RWPE2 (cell line): ENCODE measurements at regions not wholly inside any gene's neighbourhood (a gene's known extent, or its start where the extent isn't known, plus 50 kb on each side); places are given as distances from the start of the nearest gene placed in this dataset.

ENCODE experiments used
- ATAC-seq: fragments of 200-7000 bp; cut with Tn5 transposase; 3 replicates; pipeline ENCODE4 v1.9.1; 2021; ENCODE audit warnings: low read depth
- DNase-seq: peaks from one replicate; pipeline ENCODE4 v3.0.0-alpha.2; 2020; ENCODE audit warnings: low spot score
- H3K27ac ChIP-seq: fragments of 450-650 bp; 2 replicates; pipeline ENCODE4 v1.5.1; 2017; ENCODE audit warnings: mild to moderate bottlenecking; ENCODE audit not compliant: poor library complexity, severe bottlenecking
- H3K27me3 ChIP-seq: fragments of 250-450 bp; sonication (Bioruptor Pico); 2 replicates; pipeline ENCODE4 v1.5.1; 2021; ENCODE audit warnings: mild to moderate bottlenecking, moderate library complexity; ENCODE audit not compliant: insufficient read depth, poor library complexity, severe bottlenecking
- H3K36me3 ChIP-seq: fragments of 250-450 bp; sonication (Bioruptor Pico); 2 replicates; pipeline ENCODE4 v1.5.1; 2020; ENCODE audit warnings: low read depth, mild to moderate bottlenecking, moderate library complexity
- H3K4me1 ChIP-seq: fragments of 250-450 bp; sonication (Bioruptor Pico); 2 replicates; pipeline ENCODE4 v1.5.1; 2021; ENCODE audit warnings: mild to moderate bottlenecking, moderate library complexity; ENCODE audit not compliant: insufficient read depth, poor library complexity, severe bottlenecking
- H3K4me3 ChIP-seq: fragments of 250-450 bp; sonication (Bioruptor Pico); 2 replicates; pipeline ENCODE4 v1.5.1; 2021; ENCODE audit warnings: mild to moderate bottlenecking, moderate library complexity; ENCODE audit not compliant: severe bottlenecking
- H3K9me3 ChIP-seq: fragments of 250-450 bp; sonication (Bioruptor Pico); 2 replicates; pipeline ENCODE4 v1.5.1; 2021; ENCODE audit warnings: mild to moderate bottlenecking, moderate library complexity; ENCODE audit not compliant: severe bottlenecking
- CTCF ChIP-seq: fragments of 450-650 bp; IDR thresholded peaks from one replicate; pipeline ENCODE4 v1.5.1; 2017; ENCODE audit warnings: mild to moderate bottlenecking, moderate library complexity; ENCODE audit not compliant: poor library complexity, severe bottlenecking

GRCh38 chr2:23312996-23313606, 71.9 kb upstream of the KLHL29 start:
- peak; percentile 25 for TF ChIP-seq CTCF

GRCh38 chr2:23314687-23315086, 70.3 kb upstream of the KLHL29 start:
- no peak for TF ChIP-seq CTCF
- Histone ChIP-seq H3K27ac (no peak overlapping the region), H3K4me3 (no peak overlapping the region), H3K36me3 (no peaks in the 10 kb centered on the region), H3K9me3 (no peaks in the 10 kb centered on the region), H3K4me1 (no peaks in the 10 kb centered on the region), H3K27me3 (no peaks in the 10 kb centered on the region)
- DNase-seq (no peak), ATAC-seq (no peak)

More at GRCh38 chr2:23312996-23313606, 71.9 kb upstream of the KLHL29 start:
- no peak for ATAC-seq
- Histone ChIP-seq H3K9me3 (no peaks in the 10 kb centered on the region), H3K4me1 (no peaks in the 10 kb centered on the region), H3K27me3 (no peaks in the 10 kb centered on the region), H3K4me3 (no peak overlapping the region), H3K36me3 (no peaks in the 10 kb centered on the region), H3K27ac (no peak overlapping the region)
- no peak for DNase-seq

GRCh38 chr2:23320058-23320457, 64.9 kb upstream of the KLHL29 start:
- H3K4me1 ChIP-seq: no peaks in the 10 kb centered on the region
- no peak for TF ChIP-seq CTCF
- ATAC-seq: no peak
- H3K4me3 ChIP-seq: no peak overlapping the region
- H3K9me3 ChIP-seq: no peaks in the 10 kb centered on the region
- no peak for DNase-seq
- no peaks in the 10 kb centered on the region for H3K27me3 ChIP-seq
- H3K36me3 ChIP-seq: no peaks in the 10 kb centered on the region
- no peak overlapping the region for H3K27ac ChIP-seq

- H3K4me1 ChIP-seq: no peaks in the 10 kb centered on the region
- TF ChIP-seq CTCF: no peak
- no peak for ATAC-seq
- H3K27me3 ChIP-seq: no peaks in the 10 kb centered on the region
- H3K4me3 ChIP-seq: no peak overlapping the region
- no peaks in the 10 kb centered on the region for H3K36me3 ChIP-seq
- H3K27ac ChIP-seq: no peak overlapping the region
- DNase-seq: no peak
- no peaks in the 10 kb centered on the region for H3K9me3 ChIP-seq
Measured at GRCh38 chr2:23321751-23322150, 63.2 kb upstream of the KLHL29 start.

GRCh38 chr2:23322567-23323197, 62.3 kb upstream of the KLHL29 start:
- Histone ChIP-seq H3K27me3 (no peaks in the 10 kb centered on the region), H3K4me1 (no peaks in the 10 kb centered on the region), H3K27ac (no peak overlapping the region), H3K36me3 (no peaks in the 10 kb centered on the region), H3K4me3 (no peak overlapping the region), H3K9me3 (no peaks in the 10 kb centered on the region)
- TF ChIP-seq CTCF: no peak
- DNase-seq: no peak
- ATAC-seq: no peak
